Activated naive CD8-positive, alpha-beta T cell (primary cell): ENCODE measurements at regions not wholly inside any gene's neighbourhood (a gene's known extent, or its start where the extent isn't known, plus 50 kb on each side); places are given as distances from the start of the nearest gene placed in this dataset.
A peak's percentile ranks its signal among the peaks of the same experiment; 100 is the strongest.

ENCODE experiments used
- H3K27ac Mint-ChIP-seq: one replicate; pipeline ENCODE4 v1.8.0; 2021; ENCODE audit warnings: mixed read lengths
- H3K27me3 Mint-ChIP-seq: one replicate; pipeline ENCODE4 v1.8.0; 2021; ENCODE audit warnings: mixed read lengths
- H3K36me3 Mint-ChIP-seq: one replicate; pipeline ENCODE4 v1.8.0; 2021; ENCODE audit warnings: mixed read lengths
- H3K4me1 Mint-ChIP-seq: one replicate; pipeline ENCODE4 v1.8.0; 2021; ENCODE audit warnings: low read depth, mixed read lengths
- H3K4me3 Mint-ChIP-seq: one replicate; pipeline ENCODE4 v1.8.0; 2021; ENCODE audit warnings: mild to moderate bottlenecking, mixed read lengths
- H3K9me3 Mint-ChIP-seq: one replicate; pipeline ENCODE4 v1.8.0; 2021; ENCODE audit warnings: low read depth, mixed read lengths

GRCh38 chr12:38123566-38124246, 192.9 kb upstream of the ALG10B start:
- Mint-ChIP-seq H3K4me1 (no peaks in the 10 kb centered on the region), H3K4me3 (no peak overlapping the region), H3K27ac (no peak overlapping the region), H3K9me3 (peaks cover 7% of the 10 kb centered on the region), H3K36me3 (no peaks in the 10 kb centered on the region), H3K27me3 (peaks cover 8% of the 10 kb centered on the region)

- Mint-ChIP-seq H3K27me3 (peaks cover 10% of the 10 kb centered on the region), H3K36me3 (no peaks in the 10 kb centered on the region), H3K4me1 (no peaks in the 10 kb centered on the region), H3K9me3 (peaks cover 5% of the 10 kb centered on the region), H3K27ac (no peak overlapping the region), H3K4me3 (no peak overlapping the region)
Observed at GRCh38 chr12:38124247-38125012, 192.1 kb upstream of the ALG10B start.

DNA sequence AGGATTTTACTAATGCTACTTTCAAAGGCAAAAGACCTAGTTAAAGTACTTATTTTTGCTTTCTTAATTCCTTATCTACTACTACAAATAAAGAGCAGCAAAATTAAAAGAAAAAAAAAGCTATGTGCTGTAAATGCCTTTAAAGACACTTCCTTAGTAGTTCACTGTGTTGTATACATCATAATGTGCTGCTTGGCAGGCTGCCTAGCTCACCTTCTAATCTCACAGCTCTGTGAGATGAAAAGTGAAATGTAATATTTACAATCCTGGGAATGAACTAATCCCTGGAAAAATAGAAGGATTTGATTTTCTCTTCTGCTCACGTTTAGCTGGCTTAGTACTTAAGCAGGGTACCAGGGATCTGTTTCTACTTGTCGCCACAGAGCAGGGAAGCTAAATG, 184.4 kb upstream of the ALG10B start:
- no peaks in the 10 kb centered on the region for H3K36me3 Mint-ChIP-seq
- H3K9me3 Mint-ChIP-seq = no peaks in the 10 kb centered on the region
- no peak overlapping the region for H3K4me3 Mint-ChIP-seq
- no peak overlapping the region for H3K27ac Mint-ChIP-seq
- H3K27me3 Mint-ChIP-seq = peaks cover 13% of the 10 kb centered on the region
- no peaks in the 10 kb centered on the region for H3K4me1 Mint-ChIP-seq

DNA sequence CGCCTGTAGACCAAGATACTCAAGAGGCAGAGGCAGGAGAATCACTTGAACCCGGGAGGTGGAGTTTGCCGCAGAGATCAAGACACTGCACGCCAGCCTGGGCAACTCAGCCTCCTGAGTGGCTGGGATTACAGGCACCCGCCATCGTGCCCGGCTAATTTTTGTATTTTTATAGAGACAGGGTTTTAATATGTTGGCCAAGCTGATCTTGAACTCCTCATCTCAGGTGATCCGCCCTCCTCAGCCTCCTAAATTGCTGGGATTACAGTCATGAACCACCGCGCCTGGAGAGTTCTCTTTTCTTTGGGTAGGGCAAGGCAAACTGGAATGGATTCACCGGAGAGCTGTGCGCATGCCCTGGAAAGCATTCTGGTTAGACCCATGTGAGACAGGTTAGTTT, 179.3 kb upstream of the ALG10B start:
- peaks cover 9% of the 10 kb centered on the region for H3K4me1 Mint-ChIP-seq
- no peak overlapping the region for H3K4me3 Mint-ChIP-seq
- peaks cover 6% of the 10 kb centered on the region for H3K27me3 Mint-ChIP-seq
- no peaks in the 10 kb centered on the region for H3K9me3 Mint-ChIP-seq
- no peak overlapping the region for H3K27ac Mint-ChIP-seq
- no peaks in the 10 kb centered on the region for H3K36me3 Mint-ChIP-seq

DNA sequence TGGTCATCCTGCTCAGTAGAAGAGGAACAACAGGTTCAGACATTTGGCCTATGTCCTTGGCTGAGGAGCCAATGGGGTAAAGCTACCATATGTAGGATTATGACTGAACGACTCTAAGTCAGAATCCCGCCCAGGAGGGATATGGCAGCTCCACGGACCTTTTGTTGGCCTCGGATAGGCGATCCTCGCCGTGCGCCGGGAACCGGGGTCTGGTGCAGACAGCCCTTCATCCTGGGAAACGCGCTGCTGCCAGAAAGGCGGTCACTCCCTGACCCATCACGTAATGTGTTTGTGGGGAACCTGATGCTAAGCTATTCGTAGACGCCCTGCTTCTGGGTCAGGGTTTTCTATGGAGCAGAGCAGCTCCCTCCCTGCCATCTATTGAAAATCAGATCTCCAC, 178.9 kb upstream of the ALG10B start:
- peaks cover 6% of the 10 kb centered on the region for H3K27me3 Mint-ChIP-seq
- H3K4me1 Mint-ChIP-seq = peaks cover 9% of the 10 kb centered on the region
- no peaks in the 10 kb centered on the region for H3K36me3 Mint-ChIP-seq
- peak overlapping the region; percentile 87 for H3K4me3 Mint-ChIP-seq
- no peak overlapping the region for H3K27ac Mint-ChIP-seq
- no peaks in the 10 kb centered on the region for H3K9me3 Mint-ChIP-seq

- H3K36me3 Mint-ChIP-seq = no peaks in the 10 kb centered on the region
- H3K9me3 Mint-ChIP-seq = no peaks in the 10 kb centered on the region
- peaks cover 9% of the 10 kb centered on the region for H3K4me1 Mint-ChIP-seq
- peak overlapping the region; percentile 87 for H3K4me3 Mint-ChIP-seq
- peaks cover 6% of the 10 kb centered on the region for H3K27me3 Mint-ChIP-seq
- H3K27ac Mint-ChIP-seq = no peak overlapping the region
Observed at GRCh38 chr12:38138225-38139221, 178.1 kb upstream of the ALG10B start.

DNA sequence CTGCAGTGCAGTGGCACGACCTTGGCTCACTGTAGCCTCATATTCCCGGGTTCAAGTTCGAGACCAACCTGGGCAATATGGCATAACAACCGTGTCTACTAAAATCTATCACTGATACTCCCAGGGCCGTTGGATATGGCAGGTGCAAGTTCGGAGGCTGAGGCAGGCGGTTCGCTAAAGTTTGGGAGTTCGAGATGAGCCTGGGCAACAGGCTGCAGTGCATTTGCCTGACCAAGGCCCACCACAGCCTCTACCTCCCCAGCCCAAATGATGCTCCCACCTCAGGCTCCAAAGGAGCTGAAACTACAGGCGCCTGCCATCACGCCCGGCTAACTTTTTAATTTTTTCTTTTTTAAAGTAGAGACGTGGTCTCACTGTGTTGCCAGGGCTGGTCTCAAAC, 177.1 kb upstream of the ALG10B start:
- no peaks in the 10 kb centered on the region for H3K36me3 Mint-ChIP-seq
- peaks cover 9% of the 10 kb centered on the region for H3K4me1 Mint-ChIP-seq
- no peak overlapping the region for H3K27ac Mint-ChIP-seq
- peaks cover 6% of the 10 kb centered on the region for H3K27me3 Mint-ChIP-seq
- H3K9me3 Mint-ChIP-seq = no peaks in the 10 kb centered on the region
- no peak overlapping the region for H3K4me3 Mint-ChIP-seq

DNA sequence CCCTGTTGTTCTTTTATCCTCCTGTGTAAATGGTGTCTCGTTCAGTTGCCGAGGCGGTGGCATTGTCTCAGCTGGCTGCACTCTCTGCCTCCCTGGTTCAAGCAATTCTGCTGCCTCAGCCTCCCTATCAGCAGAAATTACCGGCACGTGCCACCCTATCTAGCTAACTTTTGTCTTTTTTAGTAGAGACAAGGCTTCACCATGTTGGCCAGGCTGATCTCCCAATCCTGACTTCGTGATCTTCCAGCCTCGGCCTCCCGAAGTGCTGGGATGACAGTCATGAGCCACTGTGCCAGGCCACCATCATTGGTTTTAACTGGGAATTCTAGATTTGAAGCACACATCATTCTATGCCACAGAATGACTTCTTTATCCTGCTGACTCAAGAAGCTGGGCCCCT, 175.3 kb upstream of the ALG10B start:
- peaks cover 4% of the 10 kb centered on the region for H3K27me3 Mint-ChIP-seq
- no peak overlapping the region for H3K4me3 Mint-ChIP-seq
- H3K4me1 Mint-ChIP-seq = peaks cover 9% of the 10 kb centered on the region
- no peaks in the 10 kb centered on the region for H3K9me3 Mint-ChIP-seq
- no peak overlapping the region for H3K27ac Mint-ChIP-seq
- H3K36me3 Mint-ChIP-seq = no peaks in the 10 kb centered on the region

GRCh38 chr12:38141861-38142260, 174.7 kb upstream of the ALG10B start:
- no peak overlapping the region for H3K4me3 Mint-ChIP-seq
- no peaks in the 10 kb centered on the region for H3K36me3 Mint-ChIP-seq
- no peaks in the 10 kb centered on the region for H3K9me3 Mint-ChIP-seq
- H3K4me1 Mint-ChIP-seq = peaks cover 9% of the 10 kb centered on the region
- H3K27ac Mint-ChIP-seq = no peak overlapping the region
- H3K27me3 Mint-ChIP-seq = peaks cover 4% of the 10 kb centered on the region

- Mint-ChIP-seq H3K27ac (no peak overlapping the region), H3K36me3 (no peaks in the 10 kb centered on the region), H3K4me3 (no peak overlapping the region), H3K27me3 (peaks cover 3% of the 10 kb centered on the region), H3K4me1 (peaks cover 8% of the 10 kb centered on the region), H3K9me3 (no peaks in the 10 kb centered on the region)
Observed at GRCh38 chr12:38142974-38143373, 173.6 kb upstream of the ALG10B start.

DNA sequence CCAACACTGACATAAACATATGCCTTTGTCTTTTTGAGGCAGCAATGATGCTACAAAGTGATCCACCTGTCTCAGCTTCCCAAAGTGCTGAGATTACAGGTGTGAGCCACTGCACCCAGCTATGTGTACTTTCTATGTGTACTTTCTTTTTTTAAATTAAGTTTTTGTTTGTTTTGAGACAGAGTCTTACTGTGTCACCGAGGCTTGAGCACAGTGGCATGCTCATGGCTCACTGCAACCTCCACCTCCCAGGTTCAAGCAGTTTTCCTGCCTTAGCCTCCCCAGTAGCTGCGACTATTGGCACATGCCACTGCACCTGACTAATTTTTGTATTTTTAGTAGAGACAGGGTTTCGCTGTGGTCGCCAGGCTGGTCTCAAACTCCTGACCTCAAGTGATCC, 172.5 kb upstream of the ALG10B start:
- peaks cover under 1% of the 10 kb centered on the region for H3K4me1 Mint-ChIP-seq
- H3K9me3 Mint-ChIP-seq = peaks cover 3% of the 10 kb centered on the region
- no peak overlapping the region for H3K27ac Mint-ChIP-seq
- H3K36me3 Mint-ChIP-seq = no peaks in the 10 kb centered on the region
- H3K4me3 Mint-ChIP-seq = no peak overlapping the region
- no peaks in the 10 kb centered on the region for H3K27me3 Mint-ChIP-seq

- Mint-ChIP-seq H3K4me3 (no peak overlapping the region), H3K9me3 (peaks cover 4% of the 10 kb centered on the region), H3K36me3 (no peaks in the 10 kb centered on the region), H3K4me1 (no peaks in the 10 kb centered on the region), H3K27me3 (no peaks in the 10 kb centered on the region), H3K27ac (no peak overlapping the region)
Observed at GRCh38 chr12:38144601-38145436, 171.8 kb upstream of the ALG10B start.

GRCh38 chr12:38149395-38150073, 167.0 kb upstream of the ALG10B start:
- no peak overlapping the region for H3K4me3 Mint-ChIP-seq
- H3K4me1 Mint-ChIP-seq = no peaks in the 10 kb centered on the region
- H3K27me3 Mint-ChIP-seq = no peaks in the 10 kb centered on the region
- no peak overlapping the region for H3K27ac Mint-ChIP-seq
- no peaks in the 10 kb centered on the region for H3K36me3 Mint-ChIP-seq
- peaks cover 4% of the 10 kb centered on the region for H3K9me3 Mint-ChIP-seq
